ENCODE measurements at regions not wholly inside any gene's neighbourhood (a gene's known extent, or its start where the extent isn't known, plus 50 kb on each side); places are given as distances from the start of the nearest gene placed in this dataset.

DNA sequence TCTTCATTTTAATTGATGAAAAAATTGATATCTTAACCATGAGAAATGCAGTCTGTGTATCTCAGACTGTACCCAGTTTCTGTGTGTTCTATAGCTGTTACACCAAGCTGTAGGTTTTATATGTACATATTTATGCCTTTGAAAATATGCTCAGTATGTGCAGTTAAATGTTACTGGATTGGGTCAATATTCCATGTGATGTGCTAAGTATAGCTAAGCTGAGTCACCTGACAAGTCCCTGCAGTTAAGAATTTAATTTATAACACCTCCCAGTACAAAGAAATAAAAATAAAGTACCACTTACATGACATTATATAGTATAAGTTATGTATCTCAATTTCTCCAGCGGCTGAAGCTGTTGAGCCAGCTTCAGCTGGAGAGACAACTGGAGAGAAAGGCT, 984.0 kb downstream of the GALC start:
- TF ChIP-seq, protein P1, sequence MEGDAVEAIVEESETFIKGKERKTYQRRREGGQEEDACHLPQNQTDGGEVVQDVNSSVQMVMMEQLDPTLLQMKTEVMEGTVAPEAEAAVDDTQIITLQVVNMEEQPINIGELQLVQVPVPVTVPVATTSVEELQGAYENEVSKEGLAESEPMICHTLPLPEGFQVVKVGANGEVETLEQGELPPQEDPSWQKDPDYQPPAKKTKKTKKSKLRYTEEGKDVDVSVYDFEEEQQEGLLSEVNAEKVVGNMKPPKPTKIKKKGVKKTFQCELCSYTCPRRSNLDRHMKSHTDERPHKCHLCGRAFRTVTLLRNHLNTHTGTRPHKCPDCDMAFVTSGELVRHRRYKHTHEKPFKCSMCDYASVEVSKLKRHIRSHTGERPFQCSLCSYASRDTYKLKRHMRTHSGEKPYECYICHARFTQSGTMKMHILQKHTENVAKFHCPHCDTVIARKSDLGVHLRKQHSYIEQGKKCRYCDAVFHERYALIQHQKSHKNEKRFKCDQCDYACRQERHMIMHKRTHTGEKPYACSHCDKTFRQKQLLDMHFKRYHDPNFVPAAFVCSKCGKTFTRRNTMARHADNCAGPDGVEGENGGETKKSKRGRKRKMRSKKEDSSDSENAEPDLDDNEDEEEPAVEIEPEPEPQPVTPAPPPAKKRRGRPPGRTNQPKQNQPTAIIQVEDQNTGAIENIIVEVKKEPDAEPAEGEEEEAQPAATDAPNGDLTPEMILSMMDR (IDR thresholded peaks at IDR 0.05): no peak
- TF ChIP-seq POLR2A (IDR thresholded peaks at IDR 0.05): no peak
